Activated CD4-positive, alpha-beta T cell treated with anti-CD3 and anti-CD28 coated beads, Interleukin-2, amount 10 ng/mL, durations not matched to agents 24 days and 14 days (primary cell): ENCODE measurements at regions not wholly inside any gene's neighbourhood (a gene's known extent, or its start where the extent isn't known, plus 50 kb on each side); places are given as distances from the start of the nearest gene placed in this dataset.
"Not testable (repeated sequence)": the region's sequence is repeated elsewhere in the genome, so short reads cannot be mapped to it uniquely, and the experiment has no call there.

Experiments
- DNase-seq: peaks from one replicate; pipeline ENCODE4 v3.0.0; 2022
- H3K27ac Mint-ChIP-seq: one replicate; pipeline ENCODE4 v1.8.0; 2022; ENCODE audit warnings: mild to moderate bottlenecking, mixed read lengths
- H3K27me3 Mint-ChIP-seq: one replicate; pipeline ENCODE4 v1.8.0; 2022; ENCODE audit warnings: mixed read lengths
- H3K36me3 Mint-ChIP-seq: one replicate; pipeline ENCODE4 v1.8.0; 2022; ENCODE audit warnings: low read depth, mild to moderate bottlenecking, mixed read lengths
- H3K4me1 Mint-ChIP-seq: one replicate; pipeline ENCODE4 v1.8.0; 2021; ENCODE audit warnings: mixed read lengths
- H3K4me3 Mint-ChIP-seq: one replicate; pipeline ENCODE4 v1.8.0; 2022; ENCODE audit warnings: mild to moderate bottlenecking, moderate library complexity, mixed read lengths
- H3K9me3 Mint-ChIP-seq: one replicate; pipeline ENCODE4 v1.8.0; 2021; ENCODE audit warnings: mixed read lengths
- intact Hi-C: fragments of 100-400 bp; cut with micrococcal nuclease; formaldehyde crosslinking; loops from one replicate; pipeline ENCODE4 v1.15.1; 2023

DNA sequence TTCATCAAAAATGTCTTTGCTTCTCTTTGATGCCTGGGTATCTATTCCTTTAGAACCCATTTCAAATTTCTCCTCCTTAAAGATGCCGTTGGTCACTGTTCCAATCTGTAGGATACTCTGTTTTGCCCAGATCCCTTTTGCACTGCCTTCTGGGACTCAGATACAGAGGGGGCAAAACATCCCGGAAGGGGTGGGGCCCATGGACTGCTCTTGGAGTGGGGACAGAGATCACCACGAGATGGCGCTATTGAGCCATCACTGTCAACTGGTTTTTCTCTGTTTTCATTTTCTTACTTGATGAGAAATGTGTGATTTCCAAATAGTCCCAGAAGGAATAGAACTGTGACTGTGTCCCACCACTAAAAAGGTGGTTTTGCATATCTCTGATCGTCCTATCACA lies 151.8 kb downstream of the NPIPA7 start:
- H3K27me3 Mint-ChIP-seq, H3K36me3 Mint-ChIP-seq, H3K4me1 Mint-ChIP-seq, intact Hi-C loops, DNase-seq, H3K4me3 Mint-ChIP-seq, H3K27ac Mint-ChIP-seq, H3K9me3 Mint-ChIP-seq: not testable (repeated sequence)

DNA sequence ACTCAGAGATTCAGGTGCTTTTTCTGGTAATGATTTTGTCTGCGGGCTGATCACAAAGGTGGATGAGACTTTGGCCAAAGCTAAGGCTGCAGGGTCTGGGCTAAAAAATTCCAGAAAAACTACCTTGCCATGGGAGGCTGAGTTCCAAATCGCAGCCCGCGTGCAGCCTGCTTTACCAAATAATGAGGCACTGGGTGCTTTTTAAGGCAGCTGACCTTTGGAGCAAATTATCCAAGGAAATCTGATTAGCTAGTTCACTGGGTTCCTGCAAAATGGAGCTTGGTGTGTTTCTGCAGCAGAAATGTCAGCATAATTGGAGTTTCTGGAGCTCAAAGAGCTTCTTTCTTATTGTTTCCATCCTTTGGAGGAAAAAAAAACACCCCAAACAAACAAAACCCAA lies 156.6 kb downstream of the NPIPA7 start:
- H3K9me3 Mint-ChIP-seq, intact Hi-C loops, DNase-seq, H3K36me3 Mint-ChIP-seq, H3K27ac Mint-ChIP-seq, H3K4me1 Mint-ChIP-seq, H3K27me3 Mint-ChIP-seq, H3K4me3 Mint-ChIP-seq: not testable (repeated sequence)

DNA sequence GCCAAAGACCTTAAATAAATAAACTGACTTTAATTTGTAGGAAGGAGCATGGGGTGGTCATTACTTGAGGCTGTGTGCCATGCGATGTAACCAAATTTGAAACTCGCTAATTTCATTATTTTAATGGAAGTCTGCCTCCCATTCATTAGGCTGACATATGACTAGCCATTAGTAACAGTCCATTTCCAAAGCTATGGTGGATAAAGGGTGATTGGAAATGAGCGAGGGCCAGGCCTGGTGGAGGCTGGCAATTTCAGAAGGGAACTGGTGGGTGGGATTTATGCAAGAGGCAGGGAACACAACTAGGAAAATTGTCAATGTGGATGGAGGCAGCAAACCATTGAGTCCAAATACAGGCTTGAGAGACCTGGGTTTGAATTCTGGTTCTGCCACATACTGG lies 157.2 kb downstream of the NPIPA7 start:
- H3K27me3 Mint-ChIP-seq, H3K4me1 Mint-ChIP-seq, H3K9me3 Mint-ChIP-seq, intact Hi-C loops, H3K27ac Mint-ChIP-seq, DNase-seq, H3K36me3 Mint-ChIP-seq, H3K4me3 Mint-ChIP-seq: not testable (repeated sequence)

DNA sequence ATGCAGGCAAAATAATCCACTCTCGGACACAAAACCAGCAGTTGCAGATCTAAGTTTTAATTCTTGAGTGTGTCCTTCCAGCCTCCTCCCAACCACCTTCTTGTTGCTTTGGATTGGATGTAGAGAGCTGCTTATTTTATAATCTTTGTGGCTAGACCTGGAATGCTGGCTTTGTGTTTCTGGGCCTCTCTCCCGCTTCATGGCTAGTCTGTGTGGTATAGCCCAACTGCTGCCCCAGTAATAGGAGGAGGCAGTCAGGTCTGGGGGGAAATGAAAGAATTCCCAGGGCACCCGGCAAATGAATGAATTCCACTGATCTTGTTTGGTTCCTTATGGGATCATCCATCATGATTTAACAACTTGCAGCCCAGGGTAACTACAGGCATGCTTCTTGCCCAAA lies 170.8 kb downstream of the NPIPA7 start:
- H3K4me1 Mint-ChIP-seq, H3K27ac Mint-ChIP-seq, intact Hi-C loops, H3K27me3 Mint-ChIP-seq, H3K9me3 Mint-ChIP-seq, H3K4me3 Mint-ChIP-seq, H3K36me3 Mint-ChIP-seq, DNase-seq: not testable (repeated sequence)

- H3K4me1 Mint-ChIP-seq, DNase-seq, H3K4me3 Mint-ChIP-seq, H3K36me3 Mint-ChIP-seq, intact Hi-C loops, H3K27ac Mint-ChIP-seq, H3K9me3 Mint-ChIP-seq, H3K27me3 Mint-ChIP-seq: not testable (repeated sequence)
Observed at GRCh38 chr16:16550824-16551223, 171.9 kb downstream of the NPIPA7 start.

- H3K9me3 Mint-ChIP-seq, DNase-seq, intact Hi-C loops: not testable (repeated sequence)
Observed at GRCh38 chr16:16552819-16553340, 173.9 kb downstream of the NPIPA7 start.

GRCh38 chr16:16559179-16559740 lies 180.3 kb downstream of the NPIPA7 start:
- H3K27ac Mint-ChIP-seq, H3K4me1 Mint-ChIP-seq, H3K36me3 Mint-ChIP-seq, intact Hi-C loops, H3K4me3 Mint-ChIP-seq, H3K27me3 Mint-ChIP-seq, H3K9me3 Mint-ChIP-seq, DNase-seq: not testable (repeated sequence)

More at GRCh38 chr16:16552819-16553340, 173.9 kb downstream of the NPIPA7 start:
- not testable (repeated sequence) for H3K36me3 Mint-ChIP-seq, H3K27me3 Mint-ChIP-seq, H3K4me1 Mint-ChIP-seq, H3K27ac Mint-ChIP-seq, H3K4me3 Mint-ChIP-seq

- DNase-seq, H3K4me1 Mint-ChIP-seq, H3K9me3 Mint-ChIP-seq, H3K36me3 Mint-ChIP-seq, H3K27ac Mint-ChIP-seq, H3K4me3 Mint-ChIP-seq, H3K27me3 Mint-ChIP-seq, intact Hi-C loops: not testable (repeated sequence)
Observed at GRCh38 chr16:16561532-16561931, 182.6 kb downstream of the NPIPA7 start.

DNA sequence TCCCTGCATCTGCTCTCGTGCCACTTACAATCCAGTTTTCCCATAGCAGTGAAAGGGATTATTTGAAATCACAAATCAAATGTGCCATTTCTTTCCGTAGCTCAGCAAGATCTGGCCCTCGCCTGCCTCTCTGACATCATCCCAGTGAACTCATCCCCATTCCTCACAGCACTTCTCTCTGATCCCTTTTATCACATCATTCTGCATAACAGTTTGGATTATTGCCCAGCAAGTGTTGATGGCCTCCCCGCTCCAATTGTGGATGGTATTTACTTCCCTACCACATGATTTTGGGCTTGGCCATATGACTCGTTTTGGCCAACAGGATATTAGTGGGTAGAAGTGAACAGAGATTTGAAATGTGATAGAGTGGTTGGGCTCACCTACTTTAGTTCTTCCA lies 185.0 kb downstream of the NPIPA7 start:
- H3K4me1 Mint-ChIP-seq, H3K27me3 Mint-ChIP-seq, DNase-seq, intact Hi-C loops, H3K9me3 Mint-ChIP-seq, H3K4me3 Mint-ChIP-seq, H3K36me3 Mint-ChIP-seq, H3K27ac Mint-ChIP-seq: not testable (repeated sequence)

- intact Hi-C loops, H3K4me1 Mint-ChIP-seq, H3K9me3 Mint-ChIP-seq: not testable (repeated sequence)
Observed at GRCh38 chr16:16565326-16565725, 186.4 kb downstream of the NPIPA7 start.

GRCh38 chr16:16570055-16570454 lies 191.1 kb downstream of the NPIPA7 start:
- H3K9me3 Mint-ChIP-seq, H3K4me3 Mint-ChIP-seq, H3K27ac Mint-ChIP-seq, H3K4me1 Mint-ChIP-seq, H3K27me3 Mint-ChIP-seq, H3K36me3 Mint-ChIP-seq, DNase-seq, intact Hi-C loops: not testable (repeated sequence)

More at GRCh38 chr16:16565326-16565725, 186.4 kb downstream of the NPIPA7 start:
- H3K36me3 Mint-ChIP-seq, DNase-seq, H3K27me3 Mint-ChIP-seq, H3K27ac Mint-ChIP-seq, H3K4me3 Mint-ChIP-seq: not testable (repeated sequence)

- intact Hi-C loops, H3K9me3 Mint-ChIP-seq, H3K4me3 Mint-ChIP-seq: not testable (repeated sequence)
Observed at GRCh38 chr16:16570874-16571273, 191.9 kb downstream of the NPIPA7 start.

GRCh38 chr16:16572130-16572774 lies 193.3 kb downstream of the NPIPA7 start:
- H3K4me1 Mint-ChIP-seq, H3K36me3 Mint-ChIP-seq, H3K9me3 Mint-ChIP-seq, H3K27ac Mint-ChIP-seq, H3K4me3 Mint-ChIP-seq, H3K27me3 Mint-ChIP-seq, intact Hi-C loops, DNase-seq: not testable (repeated sequence)

More at GRCh38 chr16:16570874-16571273, 191.9 kb downstream of the NPIPA7 start:
- H3K4me1 Mint-ChIP-seq, H3K27me3 Mint-ChIP-seq, H3K27ac Mint-ChIP-seq, H3K36me3 Mint-ChIP-seq, DNase-seq: not testable (repeated sequence)

- intact Hi-C loops, H3K4me3 Mint-ChIP-seq: not testable (repeated sequence)
Observed at GRCh38 chr16:16577062-16577461, 198.1 kb downstream of the NPIPA7 start.

DNA sequence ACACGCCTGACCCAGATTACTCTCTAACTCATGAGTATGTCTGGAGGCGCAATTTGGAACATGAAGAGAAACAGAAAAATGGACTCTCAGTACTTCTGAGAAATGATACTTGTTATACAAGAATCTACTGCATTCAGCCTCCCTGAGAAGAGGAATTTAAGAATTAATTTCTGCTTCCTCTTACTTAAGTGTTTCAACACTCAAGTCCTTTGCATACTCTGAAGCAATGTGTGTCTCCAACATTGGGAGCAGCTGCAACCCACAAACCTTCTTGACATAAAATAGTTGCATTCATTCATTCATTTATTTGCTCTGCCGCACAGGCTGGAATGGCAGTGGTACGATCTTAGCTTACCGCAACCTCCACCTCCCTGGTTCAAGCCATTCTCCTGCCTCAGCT lies 199.8 kb downstream of the NPIPA7 start:
- Mint-ChIP-seq H3K4me3 (no peak overlapping the region), H3K36me3 (peaks cover 2% of the 10 kb centered on the region), H3K27me3 (peaks cover 2% of the 10 kb centered on the region), H3K9me3 (peaks cover 3% of the 10 kb centered on the region), H3K4me1 (peaks cover 3% of the 10 kb centered on the region), H3K27ac (no peak overlapping the region)
- DNase-seq = no peak
- intact Hi-C loops = no loop called here

More at GRCh38 chr16:16577062-16577461, 198.1 kb downstream of the NPIPA7 start:
- not testable (repeated sequence) for DNase-seq, H3K27ac Mint-ChIP-seq, H3K4me1 Mint-ChIP-seq, H3K9me3 Mint-ChIP-seq, H3K36me3 Mint-ChIP-seq, H3K27me3 Mint-ChIP-seq
